ENCODE measurements at regions not wholly inside any gene's neighbourhood (a gene's known extent, or its start where the extent isn't known, plus 50 kb on each side); places are given as distances from the start of the nearest gene placed in this dataset.
"Not testable (repeated sequence)": the region's sequence is repeated elsewhere in the genome, so short reads cannot be mapped to it uniquely, and the experiment has no call there.

GRCh38 chr1:57536749-57537423, 113.0 kb upstream of the DAB1 start:
- no peaks in the 10 kb centered on the region for H3K4me1 ChIP-seq (ENCODE audit: control insufficient read depth, insufficient read depth, low read length)

GRCh38 chr1:57532299-57532698, 108.4 kb upstream of the DAB1 start:
- no peak overlapping the region for H3K9ac ChIP-seq (ENCODE audit: low read length)
- H3K27ac ChIP-seq (ENCODE audit: low read depth, low read length) = no peak overlapping the region
- no peak overlapping the region for H3K4me3 ChIP-seq (ENCODE audit: low read length)
- H3K36me3 ChIP-seq (ENCODE audit: control insufficient read depth, insufficient read depth, low read length) = no peaks in the 10 kb centered on the region
- H3K27me3 ChIP-seq (ENCODE audit: control insufficient read depth, insufficient read depth, low read length) = no peaks in the 10 kb centered on the region
- H3K4me1 ChIP-seq (ENCODE audit: control insufficient read depth, insufficient read depth, low read length) = no peaks in the 10 kb centered on the region

More at GRCh38 chr1:57536749-57537423, 113.0 kb upstream of the DAB1 start:
- Histone ChIP-seq H3K36me3 (ENCODE audit: control insufficient read depth, insufficient read depth, low read length) (no peaks in the 10 kb centered on the region), H3K27me3 (ENCODE audit: control insufficient read depth, insufficient read depth, low read length) (no peaks in the 10 kb centered on the region), H3K4me3 (ENCODE audit: low read length) (no peak overlapping the region), H3K27ac (ENCODE audit: low read depth, low read length) (no peak overlapping the region), H3K9ac (ENCODE audit: low read length) (no peak overlapping the region)

- H3K27ac ChIP-seq (ENCODE audit: low read depth, low read length); H3K4me1 ChIP-seq (ENCODE audit: control insufficient read depth, insufficient read depth, low read length); H3K27me3 ChIP-seq (ENCODE audit: control insufficient read depth, insufficient read depth, low read length); H3K36me3 ChIP-seq (ENCODE audit: control insufficient read depth, insufficient read depth, low read length); H3K9ac ChIP-seq (ENCODE audit: low read length); H3K4me3 ChIP-seq (ENCODE audit: low read length): not testable (repeated sequence)
These were observed 107.0 kb upstream of the DAB1 start for GRCh38 chr1:57530911-57531260.

- Histone ChIP-seq H3K4me1 (ENCODE audit: control insufficient read depth, insufficient read depth, low read length) (no peaks in the 10 kb centered on the region), H3K27ac (ENCODE audit: low read depth, low read length) (no peak overlapping the region), H3K4me3 (ENCODE audit: low read length) (no peak overlapping the region), H3K36me3 (ENCODE audit: control insufficient read depth, insufficient read depth, low read length) (no peaks in the 10 kb centered on the region), H3K9ac (ENCODE audit: low read length) (no peak overlapping the region), H3K27me3 (ENCODE audit: control insufficient read depth, insufficient read depth, low read length) (no peaks in the 10 kb centered on the region)
These were observed 106.5 kb upstream of the DAB1 start for GRCh38 chr1:57530206-57530910.

GRCh38 chr1:57522575-57522974, 98.7 kb upstream of the DAB1 start:
- no peaks in the 10 kb centered on the region for H3K36me3 ChIP-seq (ENCODE audit: control insufficient read depth, insufficient read depth, low read length)
- no peaks in the 10 kb centered on the region for H3K4me1 ChIP-seq (ENCODE audit: control insufficient read depth, insufficient read depth, low read length)
- no peak overlapping the region for H3K27ac ChIP-seq (ENCODE audit: low read depth, low read length)
- no peaks in the 10 kb centered on the region for H3K27me3 ChIP-seq (ENCODE audit: control insufficient read depth, insufficient read depth, low read length)
- H3K4me3 ChIP-seq (ENCODE audit: low read length) = no peak overlapping the region
- no peak overlapping the region for H3K9ac ChIP-seq (ENCODE audit: low read length)

- no peaks in the 10 kb centered on the region for H3K4me1 ChIP-seq (ENCODE audit: control insufficient read depth, insufficient read depth, low read length)
- H3K9ac ChIP-seq (ENCODE audit: low read length) = no peak overlapping the region
- H3K36me3 ChIP-seq (ENCODE audit: control insufficient read depth, insufficient read depth, low read length) = no peaks in the 10 kb centered on the region
- H3K4me3 ChIP-seq (ENCODE audit: low read length) = no peak overlapping the region
- H3K27me3 ChIP-seq (ENCODE audit: control insufficient read depth, insufficient read depth, low read length) = no peaks in the 10 kb centered on the region
- H3K27ac ChIP-seq (ENCODE audit: low read depth, low read length) = no peak overlapping the region
These were observed 97.1 kb upstream of the DAB1 start for GRCh38 chr1:57520743-57521515.

- Histone ChIP-seq H3K36me3 (ENCODE audit: control insufficient read depth, insufficient read depth, low read length) (no peaks in the 10 kb centered on the region), H3K4me1 (ENCODE audit: control insufficient read depth, insufficient read depth, low read length) (no peaks in the 10 kb centered on the region), H3K27me3 (ENCODE audit: control insufficient read depth, insufficient read depth, low read length) (no peaks in the 10 kb centered on the region), H3K27ac (ENCODE audit: low read depth, low read length) (no peak overlapping the region), H3K4me3 (ENCODE audit: low read length) (no peak overlapping the region), H3K9ac (ENCODE audit: low read length) (no peak overlapping the region)
These were observed 94.6 kb upstream of the DAB1 start for GRCh38 chr1:57518496-57518895.

- no peaks in the 10 kb centered on the region for H3K36me3 ChIP-seq (ENCODE audit: control insufficient read depth, insufficient read depth, low read length)
- H3K27ac ChIP-seq (ENCODE audit: low read depth, low read length) = no peak overlapping the region
- H3K27me3 ChIP-seq (ENCODE audit: control insufficient read depth, insufficient read depth, low read length) = no peaks in the 10 kb centered on the region
- no peak overlapping the region for H3K4me3 ChIP-seq (ENCODE audit: low read length)
- no peaks in the 10 kb centered on the region for H3K4me1 ChIP-seq (ENCODE audit: control insufficient read depth, insufficient read depth, low read length)
- H3K9ac ChIP-seq (ENCODE audit: low read length) = no peak overlapping the region
These were observed 93.9 kb upstream of the DAB1 start for GRCh38 chr1:57517587-57518374.

GRCh38 chr1:57512386-57512785, 88.5 kb upstream of the DAB1 start:
- Histone ChIP-seq H3K9ac (ENCODE audit: low read length) (no peak overlapping the region), H3K36me3 (ENCODE audit: control insufficient read depth, insufficient read depth, low read length) (no peaks in the 10 kb centered on the region), H3K27ac (ENCODE audit: low read depth, low read length) (no peak overlapping the region)

GRCh38 chr1:57506941-57507340, 83.1 kb upstream of the DAB1 start:
- H3K27ac ChIP-seq (ENCODE audit: low read depth, low read length) = no peak overlapping the region
- no peaks in the 10 kb centered on the region for H3K36me3 ChIP-seq (ENCODE audit: control insufficient read depth, insufficient read depth, low read length)
- no peaks in the 10 kb centered on the region for H3K27me3 ChIP-seq (ENCODE audit: control insufficient read depth, insufficient read depth, low read length)
- H3K9ac ChIP-seq (ENCODE audit: low read length) = no peak overlapping the region
- H3K4me3 ChIP-seq (ENCODE audit: low read length) = no peak overlapping the region
- no peaks in the 10 kb centered on the region for H3K4me1 ChIP-seq (ENCODE audit: control insufficient read depth, insufficient read depth, low read length)

More at GRCh38 chr1:57512386-57512785, 88.5 kb upstream of the DAB1 start:
- Histone ChIP-seq H3K4me3 (ENCODE audit: low read length) (no peak overlapping the region), H3K27me3 (ENCODE audit: control insufficient read depth, insufficient read depth, low read length) (no peaks in the 10 kb centered on the region), H3K4me1 (ENCODE audit: control insufficient read depth, insufficient read depth, low read length) (no peaks in the 10 kb centered on the region)

GRCh38 chr1:57503337-57503736, 79.5 kb upstream of the DAB1 start:
- Histone ChIP-seq H3K4me1 (ENCODE audit: control insufficient read depth, insufficient read depth, low read length) (no peaks in the 10 kb centered on the region), H3K27ac (ENCODE audit: low read depth, low read length) (no peak overlapping the region), H3K36me3 (ENCODE audit: control insufficient read depth, insufficient read depth, low read length) (no peaks in the 10 kb centered on the region), H3K9ac (ENCODE audit: low read length) (no peak overlapping the region), H3K4me3 (ENCODE audit: low read length) (no peak overlapping the region), H3K27me3 (ENCODE audit: control insufficient read depth, insufficient read depth, low read length) (no peaks in the 10 kb centered on the region)

All from rectal smooth muscle tissue (tissue), 1 donor.